GM12864 (cell line): ENCODE measurements at regions not wholly inside any gene's neighbourhood (a gene's known extent, or its start where the extent isn't known, plus 50 kb on each side); places are given as distances from the start of the nearest gene placed in this dataset.

ENCODE experiments used
- DNase-seq: peaks from one replicate; pipeline ENCODE4 v3.0.0-alpha.2; 2011; ENCODE audit warnings: low read depth
- H3K4me3 ChIP-seq: 2 replicates; pipeline ENCODE4 v1.5.1; 2011; ENCODE audit warnings: mild to moderate bottlenecking, low read depth, low read length, control low read depth
- TF ChIP-seq, protein P1 (sequence below): IDR thresholded peaks from 2 replicates; pipeline ENCODE4 v1.5.1; 2011; ENCODE audit warnings: low read depth, mild to moderate bottlenecking, moderate library complexity, low read length, control low read depth, inconsistent platforms; ENCODE audit errors: missing control alignments

DNA sequence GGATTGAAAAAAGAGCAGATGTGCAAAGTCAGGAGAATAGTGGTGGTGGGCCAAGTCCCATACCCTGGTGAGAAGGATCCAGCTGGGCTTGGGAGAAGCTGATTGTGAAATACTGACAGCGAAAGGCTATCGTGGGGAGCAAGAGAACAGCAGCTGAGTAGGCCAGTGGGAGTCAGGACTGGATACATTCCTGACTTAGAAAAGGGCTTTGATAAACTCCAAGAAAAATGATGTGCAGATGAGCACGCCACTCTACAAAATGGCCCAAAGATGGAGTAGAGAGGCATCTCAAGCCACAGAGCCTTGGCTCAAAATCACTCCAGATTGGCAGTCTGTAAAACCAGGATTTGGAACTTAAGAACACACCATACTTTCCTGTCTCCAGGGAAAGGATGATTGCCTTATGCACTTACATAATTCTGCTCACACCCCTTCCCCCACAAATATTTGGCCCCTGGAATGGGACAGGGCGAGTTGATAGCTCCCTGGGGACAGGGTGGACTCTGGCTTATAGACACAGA is 578.7 kb downstream of the MAFB start:
- no peak for DNase-seq
- H3K4me3 ChIP-seq = no peak overlapping the region
- TF ChIP-seq, protein P1, sequence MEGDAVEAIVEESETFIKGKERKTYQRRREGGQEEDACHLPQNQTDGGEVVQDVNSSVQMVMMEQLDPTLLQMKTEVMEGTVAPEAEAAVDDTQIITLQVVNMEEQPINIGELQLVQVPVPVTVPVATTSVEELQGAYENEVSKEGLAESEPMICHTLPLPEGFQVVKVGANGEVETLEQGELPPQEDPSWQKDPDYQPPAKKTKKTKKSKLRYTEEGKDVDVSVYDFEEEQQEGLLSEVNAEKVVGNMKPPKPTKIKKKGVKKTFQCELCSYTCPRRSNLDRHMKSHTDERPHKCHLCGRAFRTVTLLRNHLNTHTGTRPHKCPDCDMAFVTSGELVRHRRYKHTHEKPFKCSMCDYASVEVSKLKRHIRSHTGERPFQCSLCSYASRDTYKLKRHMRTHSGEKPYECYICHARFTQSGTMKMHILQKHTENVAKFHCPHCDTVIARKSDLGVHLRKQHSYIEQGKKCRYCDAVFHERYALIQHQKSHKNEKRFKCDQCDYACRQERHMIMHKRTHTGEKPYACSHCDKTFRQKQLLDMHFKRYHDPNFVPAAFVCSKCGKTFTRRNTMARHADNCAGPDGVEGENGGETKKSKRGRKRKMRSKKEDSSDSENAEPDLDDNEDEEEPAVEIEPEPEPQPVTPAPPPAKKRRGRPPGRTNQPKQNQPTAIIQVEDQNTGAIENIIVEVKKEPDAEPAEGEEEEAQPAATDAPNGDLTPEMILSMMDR = no peak

DNA sequence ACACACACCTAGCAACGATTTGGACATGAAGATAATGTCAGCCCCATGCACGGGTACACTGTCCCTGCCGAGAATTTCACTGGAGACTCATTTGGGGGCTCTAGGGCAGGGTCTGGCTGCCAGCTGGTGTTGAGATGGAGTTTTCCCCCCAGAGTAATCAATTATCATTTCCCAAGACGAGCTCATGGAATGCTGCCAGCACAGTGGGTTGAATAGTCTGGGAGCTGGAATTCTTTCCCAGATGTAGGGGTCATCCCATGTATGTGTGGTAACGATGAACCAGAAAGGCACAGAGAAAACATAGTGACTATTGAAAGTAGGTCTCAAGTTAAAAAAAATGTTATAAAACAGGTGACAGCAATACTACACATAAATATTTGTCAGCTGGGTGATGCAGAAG is 579.9 kb downstream of the MAFB start:
- TF ChIP-seq, protein P1 = no peak
- H3K4me3 ChIP-seq = no peak overlapping the region
- no peak for DNase-seq

- TF ChIP-seq, protein P1 = no peak
- DNase-seq = no peak
- no peak overlapping the region for H3K4me3 ChIP-seq
Observed at GRCh38 chr20:40108321-40108720, 580.7 kb downstream of the MAFB start.

- no peak for DNase-seq
- TF ChIP-seq, protein P1 = no peak
- H3K4me3 ChIP-seq = no peak overlapping the region
Observed at GRCh38 chr20:40104959-40105358, 584.1 kb downstream of the MAFB start.

DNA sequence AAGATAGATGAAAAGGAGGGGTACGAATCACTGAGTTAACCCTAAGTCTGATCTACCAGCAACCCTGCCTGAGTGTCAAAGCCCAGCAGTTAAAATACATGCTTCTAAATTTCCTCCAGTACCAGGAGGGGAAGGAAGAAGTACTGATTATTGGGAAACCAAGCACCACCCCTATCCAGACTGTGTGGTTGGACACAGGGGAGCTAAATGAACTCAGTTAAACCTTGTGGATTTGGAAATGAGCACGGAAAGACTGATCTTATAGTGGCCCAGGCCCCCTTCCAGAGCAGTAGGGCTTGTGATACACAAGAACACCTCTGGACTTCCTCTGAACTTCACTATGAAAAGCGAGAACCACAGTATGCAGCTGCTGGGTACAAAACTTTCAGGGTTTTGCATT is 585.6 kb downstream of the MAFB start:
- no peak overlapping the region for H3K4me3 ChIP-seq
- no peak for DNase-seq
- TF ChIP-seq, protein P1 = no peak

- TF ChIP-seq, protein P1 = no peak
- H3K4me3 ChIP-seq = no peak overlapping the region
- DNase-seq = no peak
Observed at GRCh38 chr20:40101560-40101959, 587.5 kb downstream of the MAFB start.

- DNase-seq = no peak
- TF ChIP-seq, protein P1 = no peak
- H3K4me3 ChIP-seq = no peak overlapping the region
Observed at GRCh38 chr20:40100261-40100660, 588.8 kb downstream of the MAFB start.
